Gastroesophageal sphincter (tissue), 4 donors: ENCODE measurements at regions not wholly inside any gene's neighbourhood (a gene's known extent, or its start where the extent isn't known, plus 50 kb on each side); places are given as distances from the start of the nearest gene placed in this dataset.

Source experiments
- ATAC-seq: fragments of 150-250 bp; one replicate; pipeline ENCODE4 v1.9.1; 2016; ENCODE audit warnings: mild to moderate bottlenecking, moderate library complexity
- H3K27ac ChIP-seq, 4 donors: fragments of 200-600 bp; sonication (generic) in 3 of 4; 1 replicate in 3 of 4; 2 replicates in 1 of 4; pipeline ENCODE4 v1.5.1; 2016 to 2019
- H3K27me3 ChIP-seq: fragments of 200-600 bp; sonication (generic); one replicate; pipeline ENCODE4 v1.5.1; 2019
- H3K36me3 ChIP-seq, 2 donors: fragments of 200-600 bp; sonication (generic); one replicate each; pipeline ENCODE4 v1.5.1; 2019; ENCODE audit warnings: control low read depth in 1 of 2
- H3K4me1 ChIP-seq, 3 donors: fragments of 200-600 bp; sonication (generic); 1 replicate in 2 of 3; 2 replicates in 1 of 3; pipeline ENCODE4 v1.5.1; 2016 to 2019; ENCODE audit warnings: control low read depth in 2 of 3
- H3K4me3 ChIP-seq, 2 donors: fragments of 200-600 bp; sonication (generic); one replicate each; pipeline ENCODE4 v1.5.1; 2019; ENCODE audit warnings: mild to moderate bottlenecking in 1 of 2, moderate library complexity in 1 of 2
- H3K9me3 ChIP-seq, 3 donors: fragments of 200-600 bp; sonication (generic); one replicate each; pipeline ENCODE4 v1.5.1; 2017 to 2019; ENCODE audit warnings: control low read depth in 2 of 3
- EP300 ChIP-seq: sonication (generic); formaldehyde crosslinking; IDR thresholded peaks from one replicate; pipeline ENCODE4 v1.6.1; 2017; ENCODE audit warnings: antibody characterized with exemption, mild to moderate bottlenecking
- POLR2A ChIP-seq, 2 donors: fragments of 450-650 bp; IDR thresholded peaks; one replicate each; pipeline ENCODE4 v1.6.1; 2017; ENCODE audit warnings: antibody characterized with exemption in 2 of 2, mild to moderate bottlenecking in 2 of 2, moderate library complexity in 1 of 2
- POLR2AphosphoS5 ChIP-seq: sonication (generic); formaldehyde crosslinking; IDR thresholded peaks from one replicate; pipeline ENCODE4 v1.6.1; 2017; ENCODE audit warnings: antibody characterized with exemption
- WGBS, 2 donors: methylation state at CpG; one replicate each; pipeline ENCODE4 v1.1.5; 2018; ENCODE audit warnings: low coverage in 1 of 2; 5-methylcytosine and 5-hydroxymethylcytosine counted together
- TF ChIP-seq, protein P1 (sequence below), 4 experiments: fragments of 200-600 bp in 2 of 4; fragments of 450-650 bp in 2 of 4; sonication (generic) in 1 of 4; IDR thresholded peaks; one replicate each; pipeline ENCODE4 v1.5.1; 2017 to 2019; ENCODE audit warnings: antibody characterized with exemption in 4 of 4, mild to moderate bottlenecking in 2 of 4, moderate library complexity in 2 of 4

DNA sequence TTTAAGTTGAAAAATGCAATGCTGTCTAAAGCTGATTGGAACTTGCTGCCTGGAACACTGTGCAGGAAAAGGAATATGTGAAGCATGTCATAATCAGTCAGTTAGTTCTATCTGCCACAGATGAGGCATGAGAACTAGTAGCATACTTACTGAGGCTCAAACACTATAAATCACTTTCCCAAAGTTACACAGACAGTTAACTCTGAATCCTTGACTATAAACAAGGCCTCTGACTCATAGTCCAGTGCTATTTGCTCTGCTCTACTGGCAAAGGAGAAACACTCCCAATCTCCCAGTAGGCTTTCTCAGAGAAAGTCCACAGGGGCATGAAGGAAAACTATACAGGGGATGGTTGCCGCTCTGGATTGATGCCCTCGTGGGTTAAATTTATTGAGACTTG, 2078.4 kb upstream of the TENM3 start:
- TF ChIP-seq, protein P1, sequence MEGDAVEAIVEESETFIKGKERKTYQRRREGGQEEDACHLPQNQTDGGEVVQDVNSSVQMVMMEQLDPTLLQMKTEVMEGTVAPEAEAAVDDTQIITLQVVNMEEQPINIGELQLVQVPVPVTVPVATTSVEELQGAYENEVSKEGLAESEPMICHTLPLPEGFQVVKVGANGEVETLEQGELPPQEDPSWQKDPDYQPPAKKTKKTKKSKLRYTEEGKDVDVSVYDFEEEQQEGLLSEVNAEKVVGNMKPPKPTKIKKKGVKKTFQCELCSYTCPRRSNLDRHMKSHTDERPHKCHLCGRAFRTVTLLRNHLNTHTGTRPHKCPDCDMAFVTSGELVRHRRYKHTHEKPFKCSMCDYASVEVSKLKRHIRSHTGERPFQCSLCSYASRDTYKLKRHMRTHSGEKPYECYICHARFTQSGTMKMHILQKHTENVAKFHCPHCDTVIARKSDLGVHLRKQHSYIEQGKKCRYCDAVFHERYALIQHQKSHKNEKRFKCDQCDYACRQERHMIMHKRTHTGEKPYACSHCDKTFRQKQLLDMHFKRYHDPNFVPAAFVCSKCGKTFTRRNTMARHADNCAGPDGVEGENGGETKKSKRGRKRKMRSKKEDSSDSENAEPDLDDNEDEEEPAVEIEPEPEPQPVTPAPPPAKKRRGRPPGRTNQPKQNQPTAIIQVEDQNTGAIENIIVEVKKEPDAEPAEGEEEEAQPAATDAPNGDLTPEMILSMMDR (IDR thresholded peaks at IDR 0.05): no peak
- TF ChIP-seq EP300 (no peak), POLR2A (IDR thresholded peaks at IDR 0.05) (no peak), POLR2AphosphoS5 (no peak)
- no peaks in the 10 kb centered on the region for H3K36me3 ChIP-seq
- no peak for ATAC-seq
- no peaks in the 10 kb centered on the region for H3K9me3 ChIP-seq
- H3K4me1 ChIP-seq: no peaks in the 10 kb centered on the region
- no peaks in the 10 kb centered on the region for H3K27me3 ChIP-seq
- WGBS, 2 donors: 44 to 49% methylated on average over 2 of the region's 2 CpGs
- no peak overlapping the region for H3K4me3 ChIP-seq
- no peak overlapping the region for H3K27ac ChIP-seq

DNA sequence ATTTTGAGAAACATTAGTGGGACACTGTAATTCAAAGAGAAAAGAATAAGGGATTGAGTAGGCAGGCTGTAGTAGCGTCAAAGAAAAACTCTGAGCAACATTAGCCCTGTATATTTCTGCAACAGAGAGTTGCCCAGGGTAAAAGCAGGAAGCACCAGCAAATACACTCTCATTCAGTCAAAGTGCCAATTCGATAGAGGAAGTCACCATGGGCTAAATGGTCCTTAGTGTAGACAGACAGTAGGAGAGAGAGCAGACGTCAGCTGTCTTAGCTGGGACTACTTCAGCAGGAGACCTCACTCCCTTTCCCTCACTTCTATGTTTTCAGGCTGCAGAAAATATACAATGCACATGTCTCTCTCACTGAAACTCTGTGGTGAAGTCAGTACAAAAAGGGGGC, 2073.8 kb upstream of the TENM3 start:
- Histone ChIP-seq H3K27me3 (no peaks in the 10 kb centered on the region), H3K9me3 (no peaks in the 10 kb centered on the region), H3K36me3 (no peaks in the 10 kb centered on the region), H3K4me3 (no peak overlapping the region), H3K4me1 (no peaks in the 10 kb centered on the region), H3K27ac (no peak overlapping the region)
- ATAC-seq: no peak
- no peak for TF ChIP-seq POLR2AphosphoS5
- TF ChIP-seq, protein P1 (IDR thresholded peaks at IDR 0.05): no peak
- 50 to 57% methylated on average over 2 to 3 of the region's 3 CpGs for WGBS, 2 donors

GRCh38 chr4:180169966-180170365, 2073.2 kb upstream of the TENM3 start:
- TF ChIP-seq, protein P1 (IDR thresholded peaks at IDR 0.05): no peak
- TF ChIP-seq POLR2A (IDR thresholded peaks at IDR 0.05) (no peak), EP300 (no peak), POLR2AphosphoS5 (no peak)
- WGBS, 2 donors: 64 to 70% methylated on average over 1 of the region's 1 CpG
- ATAC-seq: no peak
- Histone ChIP-seq H3K4me1 (no peaks in the 10 kb centered on the region), H3K4me3 (no peak overlapping the region), H3K9me3 (no peaks in the 10 kb centered on the region), H3K36me3 (no peaks in the 10 kb centered on the region), H3K27ac (no peak overlapping the region), H3K27me3 (no peaks in the 10 kb centered on the region)

DNA sequence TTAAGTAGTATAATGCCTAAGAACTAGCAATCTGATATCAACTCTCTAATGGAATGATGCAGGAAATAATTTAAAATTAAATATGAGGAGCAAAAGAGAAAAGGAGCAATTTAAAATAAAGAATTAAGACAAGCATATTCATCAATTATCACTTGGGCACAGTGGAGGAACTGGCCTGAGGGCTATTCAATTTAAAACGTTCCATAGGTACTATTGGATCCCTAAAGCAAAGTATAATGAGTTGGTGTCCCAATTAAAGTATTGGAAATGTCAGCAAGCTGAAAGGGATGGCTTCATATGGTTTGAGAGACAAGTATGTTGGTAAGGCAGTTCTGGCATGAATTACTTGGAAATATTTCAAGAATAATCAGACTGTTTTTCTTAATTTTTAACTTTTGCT, 2064.1 kb upstream of the TENM3 start:
- Histone ChIP-seq H3K9me3 (no peaks in the 10 kb centered on the region), H3K4me3 (no peak overlapping the region), H3K36me3 (no peaks in the 10 kb centered on the region), H3K4me1 (no peaks in the 10 kb centered on the region), H3K27ac (no peak overlapping the region), H3K27me3 (no peaks in the 10 kb centered on the region)
- ATAC-seq: no peak
- TF ChIP-seq EP300 (no peak), POLR2AphosphoS5 (no peak), POLR2A (IDR thresholded peaks at IDR 0.05) (no peak)
- TF ChIP-seq, protein P1 (IDR thresholded peaks at IDR 0.05): no peak
- WGBS, 2 donors: 23 to 60% methylated on average over 1 of the region's 1 CpG

DNA sequence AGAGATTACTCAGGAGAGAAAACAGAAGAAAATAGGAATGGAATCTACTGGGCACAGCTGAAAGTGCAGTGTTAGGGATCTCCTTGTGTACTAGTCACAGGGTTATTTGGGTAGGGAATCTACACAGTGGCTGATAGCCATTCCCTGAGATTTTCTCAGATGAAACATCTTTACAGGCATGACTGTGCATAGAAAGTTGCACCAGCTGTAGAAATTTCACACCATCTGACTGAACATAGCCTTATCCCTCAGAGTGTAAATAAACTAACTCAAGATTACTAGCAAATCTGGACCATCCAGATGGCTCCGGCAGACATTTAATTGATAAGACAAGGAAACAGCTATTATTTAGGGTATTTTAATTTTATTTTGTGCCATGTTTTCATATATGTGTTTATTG, 2053.5 kb upstream of the TENM3 start:
- ATAC-seq: no peak
- no peak overlapping the region for H3K27ac ChIP-seq
- H3K9me3 ChIP-seq: no peaks in the 10 kb centered on the region
- no peaks in the 10 kb centered on the region for H3K27me3 ChIP-seq
- H3K4me3 ChIP-seq: no peak overlapping the region
- H3K36me3 ChIP-seq: no peaks in the 10 kb centered on the region
- 57 to 69% methylated on average over 1 of the region's 1 CpG for WGBS, 2 donors
- TF ChIP-seq POLR2AphosphoS5: no peak
- TF ChIP-seq EP300: no peak
- TF ChIP-seq POLR2A (IDR thresholded peaks at IDR 0.05): no peak
- TF ChIP-seq, protein P1 (IDR thresholded peaks at IDR 0.05): no peak
- H3K4me1 ChIP-seq: no peaks in the 10 kb centered on the region
